PC-3 (cell line): ENCODE measurements at regions not wholly inside any gene's neighbourhood (a gene's known extent, or its start where the extent isn't known, plus 50 kb on each side); places are given as distances from the start of the nearest gene placed in this dataset.

Source experiments
- EZH2 ChIP-seq: fragments of 300-600 bp; sonication (generic); IDR thresholded peaks from one replicate; pipeline ENCODE4 v1.6.1; 2017; ENCODE audit warnings: antibody characterized with exemption, mild to moderate bottlenecking, low read length; ENCODE audit not compliant: unreplicated experiment
- EZH2phosphoT487 ChIP-seq: fragments of 300-600 bp; sonication (generic); IDR thresholded peaks from 2 replicates; pipeline ENCODE4 v1.6.1; 2018; ENCODE audit warnings: mild to moderate bottlenecking, antibody characterized with exemption, low read length, borderline replicate concordance
- TF ChIP-seq, protein P1 (sequence below): fragments of 300-600 bp; sonication (generic); conservative IDR thresholded peaks from 2 replicates; pipeline ENCODE4 v1.5.1; 2017; ENCODE audit warnings: antibody characterized with exemption, low read depth, mild to moderate bottlenecking, low read length

DNA sequence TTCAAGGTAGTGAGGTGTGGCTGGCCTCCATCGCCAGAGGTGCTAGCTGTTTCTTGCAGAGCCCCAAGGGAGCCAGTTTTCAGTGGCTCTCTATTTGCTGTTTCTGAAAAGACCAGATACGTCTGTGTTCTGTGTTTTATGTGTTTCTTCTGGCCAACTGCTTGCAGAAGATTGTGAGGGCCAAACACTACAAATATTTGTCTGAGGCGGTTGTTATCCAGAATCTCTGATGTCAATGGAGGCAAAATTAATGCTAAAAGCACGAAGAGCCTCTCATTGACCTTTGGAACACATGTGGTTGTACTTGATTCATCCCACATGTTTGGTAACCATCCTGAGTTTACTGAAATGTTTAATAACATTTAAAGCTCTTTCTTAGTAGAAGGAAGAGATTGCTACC is 113.9 kb downstream of the CT47B1 start:
- TF ChIP-seq, protein P1, sequence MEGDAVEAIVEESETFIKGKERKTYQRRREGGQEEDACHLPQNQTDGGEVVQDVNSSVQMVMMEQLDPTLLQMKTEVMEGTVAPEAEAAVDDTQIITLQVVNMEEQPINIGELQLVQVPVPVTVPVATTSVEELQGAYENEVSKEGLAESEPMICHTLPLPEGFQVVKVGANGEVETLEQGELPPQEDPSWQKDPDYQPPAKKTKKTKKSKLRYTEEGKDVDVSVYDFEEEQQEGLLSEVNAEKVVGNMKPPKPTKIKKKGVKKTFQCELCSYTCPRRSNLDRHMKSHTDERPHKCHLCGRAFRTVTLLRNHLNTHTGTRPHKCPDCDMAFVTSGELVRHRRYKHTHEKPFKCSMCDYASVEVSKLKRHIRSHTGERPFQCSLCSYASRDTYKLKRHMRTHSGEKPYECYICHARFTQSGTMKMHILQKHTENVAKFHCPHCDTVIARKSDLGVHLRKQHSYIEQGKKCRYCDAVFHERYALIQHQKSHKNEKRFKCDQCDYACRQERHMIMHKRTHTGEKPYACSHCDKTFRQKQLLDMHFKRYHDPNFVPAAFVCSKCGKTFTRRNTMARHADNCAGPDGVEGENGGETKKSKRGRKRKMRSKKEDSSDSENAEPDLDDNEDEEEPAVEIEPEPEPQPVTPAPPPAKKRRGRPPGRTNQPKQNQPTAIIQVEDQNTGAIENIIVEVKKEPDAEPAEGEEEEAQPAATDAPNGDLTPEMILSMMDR, result no peak
- TF ChIP-seq EZH2 (no peak), EZH2phosphoT487 (no peak)
